ENCODE measurements at regions not wholly inside any gene's neighbourhood (a gene's known extent, or its start where the extent isn't known, plus 50 kb on each side); places are given as distances from the start of the nearest gene placed in this dataset.

- DNase-seq = no peak
These were observed 74.8 kb upstream of the IL12A start for GRCh38 chr3:159913712-159914414.

GRCh38 chr3:159914426-159914825 lies 74.2 kb upstream of the IL12A start:
- Histone ChIP-seq H3K36me3 (no peaks in the 10 kb centered on the region), H3K9me3 (peaks cover 2% of the 10 kb centered on the region; the same call in 1 of the 2 replicates), H3K27me3 (no peaks in the 10 kb centered on the region), H3K4me3 (no peak overlapping the region)
- no peak for DNase-seq

More at GRCh38 chr3:159913712-159914414, 74.8 kb upstream of the IL12A start:
- Histone ChIP-seq H3K36me3 (no peaks in the 10 kb centered on the region), H3K9me3 (no peaks in the 10 kb centered on the region), H3K4me3 (no peak overlapping the region), H3K27me3 (no peaks in the 10 kb centered on the region)

DNA sequence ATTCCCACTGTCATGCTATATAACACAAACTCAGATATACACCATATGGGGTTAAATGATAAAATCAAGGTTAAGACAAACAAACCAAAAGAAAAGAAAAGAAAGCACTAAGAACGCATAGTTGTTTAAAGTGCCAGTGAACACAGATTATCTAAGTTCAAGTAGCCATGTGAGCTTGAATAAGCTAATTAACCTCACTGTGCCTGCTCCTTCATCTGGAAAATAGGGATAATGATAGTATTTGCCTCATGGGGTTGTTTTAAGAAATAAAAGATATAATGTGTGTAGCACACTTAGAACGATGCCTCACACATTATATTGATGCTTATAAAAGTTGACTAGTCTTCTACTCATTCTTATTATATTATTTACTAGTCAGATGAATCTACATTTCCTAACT lies 72.6 kb upstream of the IL12A start:
- Histone ChIP-seq H3K36me3 (no peaks in the 10 kb centered on the region), H3K4me3 (no peak overlapping the region), H3K27me3 (no peaks in the 10 kb centered on the region), H3K9me3 (peaks cover 3% of the 10 kb centered on the region)
- DNase-seq = no peak

DNA sequence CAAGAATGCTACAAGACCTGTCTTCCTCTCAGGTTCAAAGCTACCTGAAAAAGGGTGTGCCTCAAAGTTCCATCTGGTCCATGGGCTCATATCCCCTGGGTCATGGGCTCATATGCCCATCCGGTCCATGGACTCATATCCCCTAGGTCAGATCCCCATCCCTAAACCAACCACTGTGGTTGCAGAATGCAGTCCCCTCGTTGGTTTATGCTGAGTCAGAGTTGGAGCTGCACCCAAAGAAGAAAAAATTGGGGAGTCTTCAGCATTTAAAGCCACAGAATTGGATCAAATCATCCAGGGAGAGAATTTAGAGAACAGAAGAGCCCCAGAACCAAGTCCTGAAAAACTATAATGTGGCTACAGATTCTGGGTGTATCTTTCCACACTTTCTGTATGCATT lies 71.5 kb upstream of the IL12A start:
- peaks cover 6% of the 10 kb centered on the region for H3K9me3 ChIP-seq
- DNase-seq = no peak

DNA sequence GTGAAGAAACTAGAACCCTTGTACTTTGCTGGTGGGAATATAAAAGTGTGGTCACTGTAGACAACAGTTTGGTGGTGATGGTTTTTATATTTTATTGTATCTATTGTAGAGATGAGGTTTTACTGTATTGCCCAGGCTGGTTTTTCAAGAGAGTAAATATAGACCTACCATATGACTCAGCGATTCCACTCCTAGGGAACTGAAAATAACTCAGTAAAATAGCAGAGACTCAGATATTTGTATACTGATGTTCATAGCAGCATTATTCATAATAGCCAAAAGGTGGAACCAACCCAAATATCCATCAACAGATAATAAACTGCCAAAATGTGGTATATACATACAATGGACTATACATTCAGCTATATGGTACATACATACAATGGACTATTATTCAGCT lies 68.8 kb upstream of the IL12A start:
- DNase-seq = no peak

More for the DNA sequence above, 71.5 kb upstream of the IL12A start:
- no peaks in the 10 kb centered on the region for H3K27me3 ChIP-seq
- H3K4me3 ChIP-seq = no peak overlapping the region
- H3K36me3 ChIP-seq = no peaks in the 10 kb centered on the region

DNA sequence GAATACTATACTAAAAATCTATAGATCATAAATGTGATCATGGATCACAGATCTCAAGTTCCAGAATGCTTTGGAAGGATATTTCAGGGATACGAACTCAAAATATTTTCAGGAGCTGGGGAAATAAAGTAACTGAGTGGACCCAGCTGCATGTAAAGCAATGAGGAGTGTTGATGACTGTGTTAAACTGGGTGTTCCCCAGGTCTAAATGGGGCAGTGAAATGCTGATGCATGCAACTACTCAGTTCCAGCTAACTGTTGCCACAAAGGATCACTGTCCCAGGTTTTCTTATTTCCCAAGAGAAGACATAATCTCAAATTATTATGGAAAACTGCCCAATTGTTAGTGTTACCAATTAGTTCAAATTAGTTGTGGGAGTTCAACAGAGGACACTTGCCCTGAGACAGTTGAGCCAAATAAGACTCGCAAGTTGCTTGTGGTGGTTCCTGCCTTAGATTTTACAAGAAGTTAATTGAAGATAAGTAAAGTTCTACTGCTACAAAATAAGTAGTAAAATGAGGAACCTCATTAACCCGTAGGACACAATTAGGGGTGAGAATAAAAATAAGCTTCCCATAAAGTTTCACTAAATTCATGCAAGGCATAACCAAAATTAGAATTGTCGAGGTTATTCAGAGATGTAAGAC lies 66.3 kb upstream of the IL12A start:
- H3K4me3 ChIP-seq = no peak overlapping the region
- DNase-seq = no peak
- peaks cover 6% of the 10 kb centered on the region for H3K9me3 ChIP-seq
- H3K36me3 ChIP-seq = no peaks in the 10 kb centered on the region
- H3K27me3 ChIP-seq = no peaks in the 10 kb centered on the region

More for the DNA sequence above, 68.8 kb upstream of the IL12A start:
- Histone ChIP-seq H3K9me3 (peaks cover 6% of the 10 kb centered on the region), H3K4me3 (no peak overlapping the region), H3K36me3 (no peaks in the 10 kb centered on the region), H3K27me3 (no peaks in the 10 kb centered on the region)

- no peak for DNase-seq
- Histone ChIP-seq H3K4me3 (no peak overlapping the region), H3K27me3 (no peaks in the 10 kb centered on the region), H3K9me3 (peaks cover 6% of the 10 kb centered on the region), H3K36me3 (no peaks in the 10 kb centered on the region)
These were observed 65.7 kb upstream of the IL12A start for GRCh38 chr3:159922861-159923312.

DNA sequence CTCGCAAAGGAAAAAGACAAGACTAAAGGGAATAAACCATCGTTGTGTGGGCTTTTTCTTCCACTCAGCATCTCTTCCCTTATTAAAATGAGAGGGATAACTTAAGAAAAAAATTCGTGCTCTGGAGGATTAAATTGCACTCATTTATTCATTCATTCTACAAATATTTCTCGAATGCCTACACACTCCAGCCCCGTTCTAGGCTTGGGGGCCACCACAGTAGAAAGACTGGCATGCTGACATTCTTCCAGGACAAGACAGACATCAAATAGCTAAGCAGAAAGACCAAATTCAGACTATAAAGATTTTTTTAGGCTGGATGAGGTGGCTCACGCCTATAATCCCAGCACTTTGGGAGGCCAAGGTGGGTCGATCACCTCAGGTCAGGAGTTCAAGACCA lies 65.3 kb upstream of the IL12A start:
- Histone ChIP-seq H3K36me3 (no peaks in the 10 kb centered on the region), H3K27me3 (no peaks in the 10 kb centered on the region), H3K9me3 (peaks cover 6% of the 10 kb centered on the region), H3K4me3 (no peak overlapping the region)
- no peak for DNase-seq

GRCh38 chr3:159923956-159924355 lies 64.7 kb upstream of the IL12A start:
- Histone ChIP-seq H3K27me3 (no peaks in the 10 kb centered on the region), H3K36me3 (no peaks in the 10 kb centered on the region), H3K4me3 (no peak overlapping the region), H3K9me3 (peaks cover 6% of the 10 kb centered on the region)
- DNase-seq = peak; percentile 64

DNA sequence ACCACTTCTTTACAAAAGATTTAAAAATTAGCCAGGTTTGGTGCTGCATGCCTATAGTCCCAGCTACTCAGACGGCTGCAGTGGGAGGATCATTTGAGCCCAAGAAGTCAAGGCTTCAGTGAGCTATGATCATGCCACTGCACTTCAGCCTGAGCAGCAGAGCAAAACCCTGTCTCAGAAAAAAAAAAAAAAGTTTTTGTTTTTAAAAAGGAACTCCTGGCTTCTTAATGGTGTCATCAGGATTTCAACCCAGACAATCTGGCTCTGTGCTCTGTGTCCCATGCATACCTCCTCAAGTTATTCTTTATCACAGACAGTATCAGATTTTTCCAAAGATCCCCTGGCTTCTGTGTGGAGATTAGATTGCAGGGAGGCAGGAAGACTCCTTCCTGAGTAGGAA lies 64.2 kb upstream of the IL12A start:
- Histone ChIP-seq H3K9me3 (peaks cover 4% of the 10 kb centered on the region; the same call in 1 of the 2 replicates), H3K27me3 (no peaks in the 10 kb centered on the region), H3K4me3 (no peak overlapping the region), H3K36me3 (no peaks in the 10 kb centered on the region)
- no peak for DNase-seq

GRCh38 chr3:159925248-159925647 lies 63.4 kb upstream of the IL12A start:
- Histone ChIP-seq H3K9me3 (peaks cover 4% of the 10 kb centered on the region; the same call in 1 of the 2 replicates), H3K4me3 (no peak overlapping the region), H3K36me3 (no peaks in the 10 kb centered on the region), H3K27me3 (no peaks in the 10 kb centered on the region)
- DNase-seq = no peak

DNA sequence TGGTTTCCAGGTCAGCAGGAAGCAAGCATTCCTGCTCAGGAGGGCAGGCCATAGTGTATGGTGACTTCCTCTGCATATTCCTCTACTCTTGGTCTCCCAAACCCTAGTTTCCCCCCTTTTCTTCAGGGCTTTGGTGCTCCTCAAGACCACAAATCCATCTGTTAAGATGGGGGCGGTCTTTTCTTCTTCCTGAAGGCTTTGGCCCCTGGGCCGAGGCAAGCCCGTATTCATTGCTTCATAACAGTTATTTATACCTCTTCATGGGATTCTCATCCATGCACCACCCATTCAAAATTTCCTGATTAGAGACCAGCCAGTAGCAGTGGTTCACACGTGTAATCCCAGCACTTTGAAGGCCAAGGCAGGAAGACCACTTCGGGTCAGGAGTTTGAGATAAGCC lies 62.1 kb upstream of the IL12A start:
- no peaks in the 10 kb centered on the region for H3K36me3 ChIP-seq
- no peak overlapping the region for H3K4me3 ChIP-seq
- H3K9me3 ChIP-seq = no peaks in the 10 kb centered on the region
- no peaks in the 10 kb centered on the region for H3K27me3 ChIP-seq
- no peak for DNase-seq

GRCh38 chr3:159928071-159928491 lies 60.6 kb upstream of the IL12A start:
- H3K4me3 ChIP-seq = no peak overlapping the region
- no peaks in the 10 kb centered on the region for H3K9me3 ChIP-seq
- H3K27me3 ChIP-seq = no peaks in the 10 kb centered on the region
- DNase-seq = peak; percentile 71
- no peaks in the 10 kb centered on the region for H3K36me3 ChIP-seq

DNA sequence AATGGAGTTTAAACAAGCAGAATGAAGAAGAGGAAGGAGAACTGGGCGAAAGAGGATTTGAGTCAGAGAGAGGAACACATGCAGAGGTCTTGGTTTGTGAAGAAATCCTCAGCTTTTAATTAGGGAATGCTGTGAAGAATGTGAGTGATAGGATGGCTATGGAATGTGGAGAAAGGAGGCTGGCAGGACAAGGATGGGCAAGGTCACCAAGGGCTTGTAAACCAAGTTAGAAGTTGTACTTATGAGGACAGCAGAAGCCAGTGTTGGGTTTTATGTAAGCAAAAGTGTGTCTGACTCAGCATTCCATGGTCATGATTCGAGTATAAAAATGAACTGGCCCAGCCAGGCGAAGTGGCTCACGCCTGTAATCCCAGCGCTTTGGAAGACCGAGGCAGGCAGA lies 60.0 kb upstream of the IL12A start:
- Histone ChIP-seq H3K27me3 (no peaks in the 10 kb centered on the region), H3K4me3 (no peak overlapping the region; the same call in 1 of the 2 replicates), H3K9me3 (peaks cover 2% of the 10 kb centered on the region; the same call in 1 of the 2 replicates), H3K36me3 (no peaks in the 10 kb centered on the region)
- peak; percentile 93 for DNase-seq

- H3K4me3 ChIP-seq = peak overlapping the region; percentile 12
- H3K9me3 ChIP-seq = peaks cover 8% of the 10 kb centered on the region
- DNase-seq = peak; percentile 92
- no peaks in the 10 kb centered on the region for H3K27me3 ChIP-seq
- no peaks in the 10 kb centered on the region for H3K36me3 ChIP-seq
These were observed 59.2 kb upstream of the IL12A start for GRCh38 chr3:159929171-159930141.

GRCh38 chr3:159934216-159934615 lies 54.4 kb upstream of the IL12A start:
- H3K4me3 ChIP-seq = no peak overlapping the region
- H3K9me3 ChIP-seq = peaks cover 18% of the 10 kb centered on the region
- H3K36me3 ChIP-seq = no peaks in the 10 kb centered on the region
- H3K27me3 ChIP-seq = no peaks in the 10 kb centered on the region
- DNase-seq = no peak

DNA sequence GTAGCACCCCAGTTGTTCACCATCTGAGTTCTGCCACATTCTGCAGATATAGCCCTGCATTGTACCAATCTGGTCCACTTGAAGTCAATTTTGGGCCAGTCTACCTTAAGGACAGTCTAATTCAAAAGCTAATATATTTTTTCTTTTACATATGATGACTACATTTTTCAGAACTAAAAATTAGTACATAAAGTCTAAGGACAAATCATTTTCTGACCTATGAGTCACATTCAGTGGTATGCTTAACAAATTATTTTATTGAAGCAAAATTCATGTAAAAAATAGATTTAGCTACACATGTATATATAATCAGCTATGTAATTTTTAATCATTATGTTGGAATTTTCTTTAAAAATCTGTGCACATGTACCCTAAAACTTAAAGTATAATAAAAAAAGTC lies 52.1 kb upstream of the IL12A start:
- no peaks in the 10 kb centered on the region for H3K36me3 ChIP-seq
- no peak overlapping the region for H3K4me3 ChIP-seq
- H3K27me3 ChIP-seq = no peaks in the 10 kb centered on the region
- H3K9me3 ChIP-seq = peaks cover 18% of the 10 kb centered on the region
- no peak for DNase-seq

All from MG63 (cell line).